NOMO-1 treated with dmso at 0.1 percent for 144 hours (cell line): ENCODE measurements at regions not wholly inside any gene's neighbourhood (a gene's known extent, or its start where the extent isn't known, plus 50 kb on each side); places are given as distances from the start of the nearest gene placed in this dataset.

Experiments used
- DNase-seq: peaks from one replicate; lab custom pipeline; 2025; ENCODE audit not compliant: unreplicated experiment; lab: John Stamatoyannopoulos, UW

DNA sequence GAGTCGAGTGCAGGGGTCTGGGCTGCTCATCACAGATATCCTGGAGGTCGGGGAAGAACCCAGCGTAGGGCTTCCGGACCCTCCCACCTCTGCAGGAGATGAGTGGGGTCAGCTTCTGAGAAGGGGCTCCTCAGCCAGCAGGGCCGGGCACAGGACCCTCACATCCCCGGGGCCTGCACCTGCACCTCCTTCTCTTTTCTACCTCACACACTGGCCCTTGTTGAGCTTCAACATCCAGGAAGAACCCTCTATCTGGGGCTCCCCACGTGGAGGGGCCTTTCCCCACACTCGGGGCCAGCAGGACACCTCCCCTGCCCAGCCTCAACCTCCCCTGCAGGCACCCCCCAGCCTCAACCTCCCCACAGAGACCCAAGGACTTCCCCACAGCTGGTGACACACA, 299.4 kb downstream of the CTTN start:
- DNase-seq = no peak

DNA sequence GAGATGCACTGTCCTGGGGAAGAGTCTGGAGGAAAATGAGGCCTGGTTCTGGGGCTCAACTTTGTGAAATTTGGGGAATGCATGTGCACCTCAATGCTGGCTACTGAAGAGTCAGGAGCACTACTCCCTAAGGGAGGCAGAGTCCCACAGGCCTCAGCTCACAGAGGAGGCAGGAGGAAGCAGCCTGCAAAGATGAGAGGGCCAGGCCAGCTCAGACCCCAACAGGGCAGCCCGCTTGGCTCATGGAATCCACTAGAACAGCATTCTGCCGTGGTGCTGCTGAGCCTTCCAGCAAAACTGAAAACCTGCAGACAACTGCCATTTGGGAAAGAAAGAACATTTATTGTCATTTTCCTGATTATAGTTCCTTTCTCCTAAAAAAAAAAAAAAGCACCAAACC, 300.5 kb downstream of the CTTN start:
- no peak for DNase-seq

DNA sequence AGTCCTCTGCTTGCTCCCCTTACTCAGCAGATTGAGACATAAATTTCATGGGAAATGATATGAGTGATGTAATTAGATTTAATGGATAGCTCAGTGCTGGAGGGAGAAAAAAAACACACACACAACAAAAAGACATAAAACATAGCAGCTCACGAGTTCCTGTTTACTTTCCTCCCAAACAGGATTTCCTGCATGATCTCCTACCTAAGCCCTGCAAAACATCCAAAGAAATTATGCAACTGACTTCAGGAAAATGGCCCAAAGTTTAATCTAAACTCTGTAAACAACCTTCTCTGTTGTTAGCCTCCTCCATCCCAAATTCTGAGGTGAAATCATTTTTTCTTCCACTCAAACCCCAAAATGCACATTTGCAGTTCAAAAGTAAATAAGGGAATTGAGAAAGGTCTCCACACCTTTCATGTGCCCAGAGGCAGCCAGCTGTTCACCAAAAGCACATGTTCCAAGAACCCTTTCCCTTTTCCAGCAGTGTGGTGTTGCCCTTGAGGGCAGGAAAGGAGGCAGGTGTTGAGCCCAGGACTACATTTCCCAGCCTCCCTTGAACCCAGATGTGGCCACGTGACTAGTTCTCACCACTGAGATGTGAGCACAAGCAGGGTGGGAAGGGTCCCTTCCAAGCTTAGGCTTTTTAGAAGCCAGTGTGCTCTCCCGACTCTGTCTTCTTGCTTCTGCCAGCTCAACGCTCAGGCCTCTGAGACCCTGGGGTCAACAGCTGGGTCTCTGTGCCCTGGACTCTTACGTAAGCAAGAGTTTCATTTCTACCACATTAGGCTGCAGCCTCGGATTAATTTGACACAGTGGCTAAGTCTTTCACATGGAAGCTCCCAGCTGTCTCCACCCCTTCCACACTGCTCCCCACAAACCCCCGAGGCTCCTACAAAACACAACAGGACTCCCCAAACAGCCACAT, 301.2 kb downstream of the CTTN start:
- DNase-seq = no peak

DNA sequence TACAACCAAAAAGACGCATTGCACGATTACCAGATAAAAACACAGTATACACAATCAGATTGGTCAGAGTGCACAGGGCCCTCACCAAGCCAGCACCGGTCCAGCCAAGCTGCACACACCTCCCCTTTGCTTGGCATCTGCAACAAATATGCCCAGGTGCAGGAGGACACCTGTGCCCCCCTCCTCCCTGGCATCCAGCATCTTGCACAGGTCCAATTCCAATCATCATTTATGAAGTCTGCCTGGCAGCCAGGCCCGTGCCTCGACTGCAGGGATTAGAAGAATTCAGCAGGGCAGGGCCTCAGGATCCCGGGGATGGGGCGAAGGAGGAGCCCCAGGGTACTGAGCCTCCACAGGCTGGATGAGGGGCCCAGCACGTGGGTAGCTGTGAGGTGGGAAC, 302.1 kb downstream of the CTTN start:
- DNase-seq = no peak

DNA sequence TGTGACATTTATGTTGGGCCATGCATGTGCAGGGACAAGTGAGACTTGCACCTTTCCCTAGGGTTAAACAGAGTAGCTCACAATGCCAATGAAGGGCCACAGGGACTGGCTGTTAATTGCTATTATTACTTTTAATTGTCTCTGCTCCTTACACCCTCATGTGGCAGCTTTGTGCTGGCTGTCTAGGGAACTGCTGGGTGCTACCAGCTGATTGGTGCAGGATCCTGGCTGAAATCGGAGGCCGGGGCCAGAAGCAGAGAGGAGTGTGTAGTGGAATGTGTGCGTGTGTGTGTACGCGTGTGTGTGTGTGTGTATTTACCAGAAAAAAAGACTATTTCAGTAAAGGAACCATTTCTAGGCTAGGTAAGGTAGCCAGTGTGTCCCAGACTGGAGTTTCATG, 302.5 kb downstream of the CTTN start:
- no peak for DNase-seq

DNA sequence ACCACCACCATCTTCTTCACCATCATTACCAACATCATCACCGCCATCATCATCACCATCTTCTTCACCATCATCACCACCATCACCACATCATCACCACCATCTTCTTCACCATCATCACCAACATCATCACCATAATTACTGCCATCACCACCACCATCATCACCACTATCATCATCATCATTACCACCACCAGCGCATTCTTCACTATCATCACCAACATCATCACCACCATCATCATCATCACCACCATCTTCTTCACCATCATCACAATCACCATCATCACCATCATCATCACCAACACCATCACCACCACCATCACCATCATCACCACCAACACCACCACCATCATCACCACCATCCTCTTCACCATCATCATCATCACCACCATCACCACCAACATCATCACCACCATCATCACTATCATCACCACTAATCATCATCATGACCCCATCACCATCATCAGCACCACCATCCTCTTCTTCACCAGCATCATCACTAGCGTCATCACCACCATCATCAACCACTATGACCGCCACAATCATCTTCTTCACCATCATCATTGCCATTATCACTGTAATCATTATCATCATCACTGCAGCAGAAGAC, 303.8 kb downstream of the CTTN start:
- no peak for DNase-seq

DNA sequence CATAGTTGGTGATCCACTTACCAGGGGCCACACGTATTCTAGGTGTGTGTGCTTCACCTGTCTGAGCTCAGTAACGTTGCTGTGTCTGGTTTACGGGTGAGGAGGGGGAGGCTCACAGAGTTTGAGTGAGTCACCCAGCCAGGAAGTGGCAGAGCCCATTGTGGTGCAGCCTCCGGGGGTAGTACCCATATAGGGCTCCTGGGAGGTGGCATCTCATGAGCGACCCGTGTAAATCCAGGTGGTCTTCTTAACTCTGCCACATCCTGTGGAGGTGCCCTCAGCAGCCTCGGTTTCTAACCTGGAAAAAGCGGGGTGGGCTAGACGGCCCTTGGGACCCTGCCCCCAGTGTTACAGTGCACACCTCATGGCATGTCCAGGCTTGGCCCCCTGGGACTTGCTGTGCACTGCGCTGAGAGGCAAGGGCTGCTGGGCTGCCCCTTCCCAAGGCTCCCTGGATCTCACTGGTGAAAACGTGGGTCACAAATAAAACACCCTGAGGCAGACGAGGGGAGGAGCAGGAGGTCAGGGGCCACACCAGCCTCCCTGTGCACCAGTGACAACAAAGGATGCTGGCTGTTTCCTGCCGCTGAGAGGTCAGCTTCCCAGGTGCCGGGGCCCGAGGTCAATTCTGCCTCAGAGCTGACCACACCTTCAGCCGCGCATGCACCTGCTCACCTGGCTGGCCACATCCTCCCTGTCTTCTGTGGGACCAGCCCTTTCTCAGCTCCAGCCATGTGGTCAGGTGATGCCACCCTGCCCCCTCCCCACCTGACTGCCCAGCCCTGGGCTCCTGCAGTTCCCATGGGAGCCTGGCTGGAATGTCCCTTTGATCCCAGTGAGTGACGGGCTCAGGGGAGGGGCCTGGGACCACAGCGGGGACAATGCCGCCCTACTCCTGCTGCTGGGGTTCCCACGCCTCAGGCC, 305.1 kb downstream of the CTTN start:
- DNase-seq = no peak

DNA sequence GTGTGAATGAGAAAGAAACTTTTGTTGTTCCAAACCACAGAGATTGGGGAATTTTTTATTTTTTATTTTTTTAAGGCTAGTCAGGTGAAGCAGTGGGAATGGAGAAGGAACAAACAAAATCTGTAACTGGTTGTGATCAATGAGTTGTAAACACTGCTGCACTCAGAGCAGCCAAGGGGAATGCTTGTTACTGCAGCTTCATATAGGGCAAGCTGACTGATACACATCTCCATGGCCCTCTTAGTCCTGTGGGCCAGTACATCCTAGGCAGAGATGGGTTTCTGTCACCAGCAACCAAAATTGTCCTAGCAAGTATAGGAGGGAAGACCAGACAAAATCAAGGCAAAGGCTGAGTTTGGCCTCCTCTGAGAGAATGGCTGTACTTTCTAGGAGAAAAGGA, 306.8 kb downstream of the CTTN start:
- DNase-seq = no peak

DNA sequence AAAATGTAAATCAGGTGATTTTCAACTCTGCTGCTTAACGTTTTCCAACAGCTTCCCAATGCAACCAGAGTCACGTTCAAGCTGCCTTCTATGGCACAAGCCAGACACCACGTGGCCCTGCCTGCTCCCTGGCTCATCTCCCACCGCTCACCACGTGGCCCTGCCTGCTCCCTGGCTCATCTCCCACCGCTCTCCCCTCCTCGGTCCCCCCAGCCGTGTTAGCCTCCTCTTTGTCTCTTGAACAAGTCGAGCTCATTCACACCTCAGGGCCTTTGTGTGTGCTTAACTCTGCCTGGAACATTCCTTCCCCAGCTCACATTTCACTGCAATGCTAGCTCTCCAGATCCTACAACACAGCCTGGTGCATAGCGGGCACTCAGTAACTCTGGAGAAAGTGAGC, 307.6 kb downstream of the CTTN start:
- DNase-seq = no peak

DNA sequence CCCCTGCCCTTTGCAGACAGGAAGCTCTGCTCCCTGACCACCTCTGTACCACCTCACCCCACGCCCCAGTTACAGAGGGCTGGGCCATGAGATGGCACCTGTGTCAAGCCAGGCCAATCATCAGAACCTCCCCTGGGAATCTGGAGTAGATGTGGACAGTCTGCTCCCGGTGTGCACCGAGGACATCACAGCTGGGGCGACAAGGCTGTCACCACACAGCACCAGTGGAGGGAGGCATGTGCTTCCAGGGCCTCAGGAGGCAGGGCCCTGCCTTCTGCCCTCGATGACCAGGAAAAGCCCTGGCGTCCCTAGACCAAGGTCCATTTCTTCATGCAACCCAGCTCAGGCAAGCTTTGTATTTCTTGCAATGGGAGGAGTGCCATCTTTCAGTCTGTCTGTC, 309.5 kb downstream of the CTTN start:
- DNase-seq = no peak

DNA sequence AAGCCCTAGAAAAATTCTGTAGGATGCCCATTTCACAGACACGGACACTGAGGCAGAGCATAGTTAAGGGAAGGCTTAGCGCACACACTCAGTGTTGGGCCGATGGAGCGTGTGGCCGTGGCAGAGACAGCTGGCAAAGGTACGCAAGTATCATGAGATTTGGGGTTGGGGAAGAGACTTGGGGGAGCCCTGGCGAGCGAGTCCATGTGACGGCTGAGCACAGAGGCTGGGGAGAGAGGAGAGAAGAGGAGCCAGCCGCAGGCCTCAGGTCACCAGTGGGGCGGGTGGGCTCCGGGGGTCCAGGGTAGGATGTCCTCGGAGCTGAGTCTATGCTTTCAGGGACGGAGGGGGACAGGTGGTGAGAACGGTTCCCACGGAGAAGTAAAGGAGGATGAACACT, 311.3 kb downstream of the CTTN start:
- no peak for DNase-seq

DNA sequence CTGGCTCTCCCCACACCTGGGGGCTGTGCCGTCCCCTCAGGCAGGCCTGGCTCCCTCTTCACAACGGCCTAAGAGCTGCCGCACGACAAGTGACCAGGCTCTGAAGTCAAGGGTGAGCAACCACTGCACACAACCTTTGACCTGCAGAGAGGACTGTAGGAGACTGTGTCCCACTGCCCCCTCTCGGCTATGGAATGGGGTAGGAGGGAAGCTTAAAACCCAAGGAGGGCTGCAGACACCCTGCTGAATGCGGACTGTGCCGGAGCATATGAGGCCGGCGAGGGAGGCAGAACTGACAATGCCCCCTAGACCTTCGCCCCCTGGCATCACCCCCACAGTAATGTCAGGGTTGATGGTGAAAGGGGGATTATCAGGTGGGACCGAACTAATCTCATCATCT, 311.9 kb downstream of the CTTN start:
- no peak for DNase-seq

DNA sequence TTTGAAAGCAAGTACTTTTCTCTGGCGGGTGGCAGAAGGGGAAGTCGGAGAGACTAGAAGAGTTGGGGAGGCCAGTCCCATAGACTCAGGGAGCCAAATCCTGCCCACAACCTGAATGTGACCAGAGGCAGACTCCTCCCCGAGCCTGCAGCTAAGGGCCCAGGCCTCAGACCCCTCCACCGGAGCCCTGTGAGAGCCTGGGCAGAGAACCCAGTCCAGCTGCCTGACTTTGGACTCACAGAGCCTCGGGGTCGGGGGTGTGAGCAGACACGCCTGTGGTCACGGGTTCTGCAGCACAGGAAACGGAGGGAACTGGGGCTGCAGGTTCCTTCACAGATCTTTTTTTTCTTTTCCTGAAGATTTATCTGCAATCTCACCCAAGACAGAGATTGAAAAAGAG, 312.3 kb downstream of the CTTN start:
- no peak for DNase-seq

DNA sequence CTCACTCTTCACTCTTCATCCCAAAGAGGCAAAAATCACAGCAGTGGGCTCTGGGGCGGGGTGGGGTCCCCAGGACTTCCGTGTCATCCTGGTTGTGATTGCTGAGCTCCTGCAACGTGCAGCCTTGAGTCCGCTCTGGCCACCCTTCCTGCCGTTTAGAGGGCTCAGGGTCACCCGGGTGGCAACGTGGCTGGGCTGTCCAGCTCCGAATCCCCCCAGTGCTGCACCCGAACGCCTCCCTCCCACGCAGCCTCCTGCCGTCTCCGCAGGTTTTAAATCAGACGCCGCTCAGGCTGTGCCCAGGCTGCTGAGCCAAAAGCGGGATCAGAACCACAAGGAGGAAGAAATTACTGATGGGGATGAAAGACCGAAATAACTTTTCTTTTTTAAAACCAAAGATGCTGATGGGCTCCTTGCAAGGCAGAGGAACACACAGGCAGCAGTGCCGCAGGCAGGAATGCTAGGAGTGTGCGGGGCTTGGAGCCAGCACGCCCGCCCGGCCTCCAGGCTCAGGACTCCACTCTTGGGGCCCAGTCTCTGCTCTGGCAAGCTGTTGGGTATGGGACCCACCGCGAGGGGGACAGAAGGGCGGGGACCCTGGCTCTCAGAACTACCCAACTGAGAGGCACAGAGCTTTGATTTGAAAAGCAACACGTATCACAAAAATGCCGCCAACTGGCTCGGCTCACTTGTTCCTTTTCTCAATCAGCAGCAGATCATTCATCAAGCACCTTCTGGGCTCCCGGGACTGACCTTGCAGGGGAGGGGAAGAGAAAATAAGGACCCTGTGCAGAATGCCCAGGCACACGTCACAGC, 313.0 kb downstream of the CTTN start:
- no peak for DNase-seq

DNA sequence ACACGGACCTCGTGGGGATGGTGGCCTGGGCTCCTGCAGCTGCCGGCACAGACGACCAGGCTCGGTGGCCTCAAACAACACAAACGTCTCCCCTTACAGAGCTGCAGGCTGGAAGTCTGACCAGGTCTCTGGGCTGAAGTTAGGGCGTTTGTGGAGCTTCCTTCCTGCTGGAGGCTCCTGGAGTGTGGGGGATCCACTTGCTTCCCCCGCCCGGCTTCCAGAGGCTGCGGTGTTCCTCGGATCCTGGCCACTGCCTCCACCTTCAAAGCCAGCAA, 313.5 kb downstream of the CTTN start:
- DNase-seq = no peak

DNA sequence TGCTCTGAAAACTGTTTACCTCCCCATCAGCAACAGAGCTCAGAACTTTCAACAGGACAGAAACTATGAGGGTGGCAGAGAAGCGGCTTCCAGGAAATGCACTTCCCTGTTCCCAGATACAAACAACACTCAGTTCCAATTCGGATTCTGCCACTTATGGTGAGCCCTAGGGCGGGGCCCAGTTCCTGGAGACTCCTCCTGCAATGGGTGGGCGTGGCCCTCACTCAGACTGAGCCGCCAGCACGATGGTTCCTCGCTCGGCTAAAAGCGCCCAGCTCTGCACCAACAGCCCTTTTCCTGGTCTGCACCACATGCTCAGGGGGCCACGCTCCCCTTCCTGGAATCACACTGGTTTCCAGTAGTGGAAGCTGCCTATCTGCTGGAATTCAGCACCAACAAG, 314.1 kb downstream of the CTTN start:
- no peak for DNase-seq

DNA sequence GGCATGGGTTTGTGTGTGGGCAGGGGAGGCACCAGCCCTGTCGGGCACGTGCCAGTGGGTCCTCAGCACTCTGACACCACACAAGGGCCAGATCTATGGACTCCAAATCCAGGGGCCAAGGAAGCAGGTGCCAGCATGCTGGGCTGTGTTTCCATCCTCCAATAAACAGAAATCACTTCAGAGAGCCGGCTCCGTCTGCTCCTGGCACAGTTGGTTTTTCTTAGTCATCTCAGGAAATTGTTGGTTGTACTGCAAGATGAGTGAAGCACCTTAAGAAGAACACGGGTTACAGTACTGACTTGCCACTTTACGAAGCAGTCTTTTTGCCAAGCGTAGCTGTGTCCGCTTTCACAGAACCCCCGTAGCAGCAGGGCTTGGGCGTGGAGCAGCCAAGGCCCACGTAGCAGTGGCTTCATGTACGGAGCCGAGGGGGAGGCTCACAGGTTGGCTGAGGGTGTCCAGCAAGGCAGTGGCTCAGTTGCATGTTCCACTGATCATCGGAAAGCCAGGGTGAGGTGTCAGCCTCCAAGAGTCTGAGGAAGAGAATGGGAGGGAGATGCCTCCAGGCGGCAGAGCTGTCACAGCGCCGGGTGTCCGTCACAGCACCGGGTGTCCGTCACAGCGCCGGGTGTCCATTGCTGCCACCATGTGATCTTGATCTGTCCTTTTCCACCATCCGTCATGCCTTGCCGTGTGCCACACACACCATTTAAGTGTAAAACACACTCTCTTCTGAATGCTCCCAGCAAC, 314.9 kb downstream of the CTTN start:
- DNase-seq = no peak

DNA sequence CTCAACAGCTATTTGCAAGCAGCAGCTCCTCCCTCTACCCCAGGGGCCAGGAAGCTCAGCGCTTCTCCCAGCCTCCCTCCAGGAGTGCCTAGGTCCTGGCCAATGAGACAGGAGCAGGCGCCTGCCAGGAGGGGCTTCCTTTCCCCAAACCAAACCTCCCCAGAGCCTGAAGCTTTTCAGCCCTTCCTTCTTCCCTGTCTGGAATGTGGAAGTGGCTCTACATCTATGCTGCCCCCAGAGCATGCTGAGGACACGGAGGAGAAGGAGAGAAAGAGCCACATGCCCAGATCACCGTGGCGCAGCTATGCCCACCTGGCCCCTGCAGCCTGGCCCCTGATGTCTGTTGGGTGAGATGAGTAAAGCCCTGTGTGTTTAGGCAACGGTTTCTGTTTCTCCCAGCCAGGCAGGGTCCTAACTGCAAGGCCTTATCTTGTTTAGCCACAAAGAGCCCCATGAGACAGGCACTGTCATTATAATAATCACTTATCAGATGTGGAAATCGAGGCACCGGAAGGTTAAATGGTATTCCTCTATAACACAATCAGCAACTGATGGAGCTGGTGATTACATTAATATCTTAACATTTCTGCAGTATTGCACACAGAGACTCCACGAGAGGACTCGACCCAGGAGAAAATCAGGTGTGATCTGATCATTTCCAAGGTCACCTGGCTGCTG, 315.8 kb downstream of the CTTN start:
- no peak for DNase-seq

DNA sequence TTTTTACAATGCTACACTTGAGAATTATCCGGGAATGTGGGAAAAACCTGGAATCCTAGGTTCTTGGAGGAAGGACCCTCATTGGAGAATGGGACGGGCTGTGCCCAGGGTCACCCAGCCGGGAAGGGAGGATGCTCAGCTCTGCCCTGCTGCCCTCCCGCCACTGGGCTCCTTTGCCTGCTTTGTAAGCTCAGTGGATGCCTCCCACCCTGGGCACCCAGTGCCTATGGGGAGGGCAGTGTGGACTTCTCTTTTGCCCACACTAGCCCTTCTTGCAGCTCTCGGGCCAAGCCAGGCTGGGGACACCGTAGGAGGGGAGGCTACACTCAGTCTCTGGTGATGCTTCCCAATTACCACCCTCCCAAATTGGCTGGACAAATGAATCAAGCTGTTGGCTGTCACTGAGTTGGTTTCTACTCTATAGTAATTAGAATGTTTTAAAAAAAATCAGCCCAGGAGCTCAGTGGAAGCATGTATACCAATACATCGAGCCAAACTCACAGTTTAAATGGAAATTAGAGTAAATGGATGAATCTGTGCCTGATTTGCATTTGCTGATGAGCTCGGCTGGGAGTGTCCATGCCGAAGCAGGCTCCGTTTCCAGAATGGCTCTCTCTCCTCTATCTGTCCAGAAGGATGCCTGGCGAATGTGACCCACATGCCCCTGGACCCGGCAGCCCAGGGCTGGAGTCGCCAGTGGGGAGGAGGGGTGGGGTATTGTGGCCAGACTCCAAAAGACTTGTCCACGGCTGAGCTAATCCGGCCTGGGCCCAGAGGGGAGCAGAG, 317.0 kb downstream of the CTTN start:
- DNase-seq = no peak
